MCF 10A (cell line): ENCODE measurements at regions not wholly inside any gene's neighbourhood (a gene's known extent, or its start where the extent isn't known, plus 50 kb on each side); places are given as distances from the start of the nearest gene placed in this dataset.

Experiments used
- BruUV-seq: library from RNA; stranded (reverse); fragments of 400-500 nt; replicated peaks from 2 replicates; lab custom pipeline; 2021; lab: Mats Ljungman, UMichigan
- CTCF ChIA-PET: fragments of 300-600 bp; sonication (Branson Sonifier 250); formaldehyde crosslinking; extraction: SDS; loops from one replicate; lab custom pipeline; 2021; ENCODE audit warnings: antibody characterized with exemption, inconsistent platforms; lab: Yijun Ruan, JAX
- POLR2A ChIA-PET: fragments of 300-600, 350-650 bp; sonication (Branson Sonifier 250); formaldehyde crosslinking; extraction: SDS; loops from one replicate; lab custom pipeline; 2020; ENCODE audit warnings: antibody characterized with exemption, inconsistent platforms; lab: Yijun Ruan, JAX
- DNase-seq: peaks from one replicate; pipeline ENCODE4 v3.0.0-alpha.2; 2018; ENCODE audit not compliant: unreplicated experiment
- H3K27ac Mint-ChIP-seq: one replicate; pipeline ENCODE4 v1.8.0; 2022; ENCODE audit warnings: mild to moderate bottlenecking, low read depth, mixed read lengths; ENCODE audit not compliant: unreplicated experiment
- H3K27me3 Mint-ChIP-seq: one replicate; pipeline ENCODE4 v1.8.0; 2022; ENCODE audit warnings: mixed read lengths; ENCODE audit not compliant: insufficient read depth, unreplicated experiment
- H3K36me3 Mint-ChIP-seq: one replicate; pipeline ENCODE4 v1.8.0; 2022; ENCODE audit warnings: mild to moderate bottlenecking, moderate library complexity, mixed read lengths; ENCODE audit not compliant: insufficient read depth, unreplicated experiment
- H3K4me1 Mint-ChIP-seq: one replicate; pipeline ENCODE4 v1.8.0; 2022; ENCODE audit warnings: mixed read lengths; ENCODE audit not compliant: insufficient read depth, unreplicated experiment
- H3K4me3 Mint-ChIP-seq: one replicate; pipeline ENCODE4 v1.8.0; 2022; ENCODE audit warnings: mild to moderate bottlenecking, moderate library complexity, mixed read lengths; ENCODE audit not compliant: unreplicated experiment
- H3K9me3 Mint-ChIP-seq: one replicate; pipeline ENCODE4 v1.8.0; 2022; ENCODE audit warnings: mixed read lengths; ENCODE audit not compliant: unreplicated experiment
- intact Hi-C: fragments of 100-400 bp; cut with micrococcal nuclease; formaldehyde crosslinking; loops from 2 replicates; pipeline ENCODE4 v1.14.1; 2022
- TF ChIP-seq, protein P1 (sequence below): fragments of 200-600 bp; IDR thresholded peaks from one replicate; pipeline ENCODE4 v1.8.0; 2022; ENCODE audit warnings: antibody characterized with exemption, mild to moderate bottlenecking; ENCODE audit not compliant: unreplicated experiment

DNA sequence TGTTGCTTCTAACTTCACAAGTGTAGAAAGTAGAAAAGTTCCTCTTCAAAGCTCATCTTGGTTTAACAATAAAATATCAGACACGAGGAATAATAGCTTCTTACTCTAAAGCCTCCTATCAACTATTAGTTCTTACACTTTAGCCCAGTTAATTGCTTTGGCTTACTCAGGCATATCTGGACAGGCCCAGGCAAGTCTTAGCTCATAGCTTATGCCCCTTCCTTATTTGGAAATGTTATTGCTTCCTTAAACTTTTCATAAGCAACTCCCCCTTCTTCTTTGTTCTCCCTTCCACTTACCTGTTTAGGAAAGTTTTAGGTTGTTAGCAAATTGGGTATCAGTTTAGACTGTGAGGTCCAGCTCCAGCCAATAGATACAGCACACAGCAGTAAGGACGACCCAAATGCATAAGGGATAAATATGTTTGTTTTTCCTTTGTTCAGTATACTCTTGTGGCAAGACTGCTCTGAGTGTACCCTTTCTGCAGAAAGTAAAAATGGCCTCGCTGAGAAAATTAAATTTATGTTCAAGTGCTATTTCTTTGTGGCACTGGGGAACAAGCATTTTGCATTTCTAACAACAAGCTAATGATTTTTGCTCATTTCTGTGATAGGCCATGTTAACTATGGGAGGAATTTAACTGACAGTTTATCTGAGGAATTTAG is 162.1 kb downstream of the SMC2 start:
- Mint-ChIP-seq H3K9me3 (peaks cover 6% of the 10 kb centered on the region), H3K27me3 (no peaks in the 10 kb centered on the region), H3K4me3 (peak overlapping the region; percentile 29), H3K36me3 (no peaks in the 10 kb centered on the region), H3K27ac (peak overlapping the region; percentile 87), H3K4me1 (peaks cover 10% of the 10 kb centered on the region)
- ChIA-PET CTCF (no interaction called here), POLR2A (interaction anchor here (0.6 to 1.5 kb wide), 7 partner anchors 8 to 580 kb away, joined by 3 to 4 read pairs (median 3); partner anchors contain the start of gene SMC2)
- TF ChIP-seq, protein P1, sequence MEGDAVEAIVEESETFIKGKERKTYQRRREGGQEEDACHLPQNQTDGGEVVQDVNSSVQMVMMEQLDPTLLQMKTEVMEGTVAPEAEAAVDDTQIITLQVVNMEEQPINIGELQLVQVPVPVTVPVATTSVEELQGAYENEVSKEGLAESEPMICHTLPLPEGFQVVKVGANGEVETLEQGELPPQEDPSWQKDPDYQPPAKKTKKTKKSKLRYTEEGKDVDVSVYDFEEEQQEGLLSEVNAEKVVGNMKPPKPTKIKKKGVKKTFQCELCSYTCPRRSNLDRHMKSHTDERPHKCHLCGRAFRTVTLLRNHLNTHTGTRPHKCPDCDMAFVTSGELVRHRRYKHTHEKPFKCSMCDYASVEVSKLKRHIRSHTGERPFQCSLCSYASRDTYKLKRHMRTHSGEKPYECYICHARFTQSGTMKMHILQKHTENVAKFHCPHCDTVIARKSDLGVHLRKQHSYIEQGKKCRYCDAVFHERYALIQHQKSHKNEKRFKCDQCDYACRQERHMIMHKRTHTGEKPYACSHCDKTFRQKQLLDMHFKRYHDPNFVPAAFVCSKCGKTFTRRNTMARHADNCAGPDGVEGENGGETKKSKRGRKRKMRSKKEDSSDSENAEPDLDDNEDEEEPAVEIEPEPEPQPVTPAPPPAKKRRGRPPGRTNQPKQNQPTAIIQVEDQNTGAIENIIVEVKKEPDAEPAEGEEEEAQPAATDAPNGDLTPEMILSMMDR = no peak
- DNase-seq = peak; percentile 55
- intact Hi-C loops = no loop called here
- no TSS peak for BruUV-seq

DNA sequence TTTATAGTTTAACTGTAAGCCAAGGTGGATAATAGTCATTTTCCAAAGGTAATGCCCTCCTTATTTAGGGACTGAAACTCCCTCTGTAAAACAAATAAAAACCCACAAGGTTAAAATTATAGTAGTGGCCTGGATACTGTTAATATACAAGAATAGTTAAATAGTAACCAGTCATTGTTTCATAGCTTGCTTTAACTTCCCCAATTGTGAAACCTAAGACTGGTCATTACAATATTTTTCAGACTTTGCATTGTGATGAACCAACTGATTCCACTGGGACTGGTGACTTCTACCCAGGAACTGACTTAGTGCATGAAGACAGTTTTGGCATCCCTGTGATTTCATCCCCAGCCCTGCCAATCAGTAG is 162.6 kb downstream of the SMC2 start:
- Mint-ChIP-seq H3K27me3 (no peaks in the 10 kb centered on the region), H3K9me3 (peaks cover 6% of the 10 kb centered on the region), H3K36me3 (no peaks in the 10 kb centered on the region), H3K4me3 (no peak overlapping the region), H3K4me1 (peaks cover 10% of the 10 kb centered on the region), H3K27ac (peak overlapping the region; percentile 87)
- intact Hi-C loops = no loop called here
- CTCF ChIA-PET = interaction anchor here (0.6 kb wide), 1 partner anchor 34 kb away, joined by 3 read pairs; no protein-coding TSS in a partner anchor
- TF ChIP-seq, protein P1 = no peak
- POLR2A ChIA-PET = interaction anchor here (0.6 to 1.3 kb wide), 3 partner anchors 17 to 581 kb away, joined by 3 to 4 read pairs (median 3); no protein-coding TSS in a partner anchor
- BruUV-seq = no TSS peak
- DNase-seq = no peak

DNA sequence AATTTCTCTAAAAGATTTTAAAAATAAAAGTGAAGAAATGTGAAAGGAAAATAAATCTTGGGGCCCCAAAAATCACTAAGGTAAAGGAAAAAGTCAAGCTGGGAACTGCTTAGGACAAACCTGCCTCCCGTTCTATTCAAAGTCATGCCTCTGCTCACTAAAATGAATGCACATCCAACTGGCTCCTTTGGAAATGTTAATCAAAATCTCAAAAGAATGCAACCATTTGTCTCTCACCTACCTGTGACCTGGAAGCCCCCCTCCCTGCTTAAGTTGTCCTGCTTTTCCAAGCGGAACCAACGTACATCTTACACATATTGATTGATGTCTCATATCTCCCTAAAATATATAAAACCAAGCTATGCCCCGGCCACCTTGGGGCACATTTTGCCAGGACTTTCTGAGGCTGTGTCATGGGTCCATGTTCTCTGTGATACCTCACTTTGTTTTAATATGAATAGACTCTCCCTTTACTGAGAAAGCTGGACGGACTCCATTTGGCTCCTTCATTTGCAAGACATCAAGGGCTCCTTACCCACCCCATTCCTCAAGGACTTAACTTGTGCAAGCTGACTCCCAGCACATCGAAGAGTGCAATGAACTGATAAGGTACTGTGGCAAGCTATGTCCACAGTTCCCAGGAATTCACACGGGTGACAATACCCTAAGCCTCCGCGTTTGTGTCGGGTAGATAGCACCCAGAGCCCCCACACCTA is 164.3 kb downstream of the SMC2 start:
- H3K4me1 Mint-ChIP-seq = peaks cover 10% of the 10 kb centered on the region
- BruUV-seq = no TSS peak
- POLR2A ChIA-PET = no interaction called here

DNA sequence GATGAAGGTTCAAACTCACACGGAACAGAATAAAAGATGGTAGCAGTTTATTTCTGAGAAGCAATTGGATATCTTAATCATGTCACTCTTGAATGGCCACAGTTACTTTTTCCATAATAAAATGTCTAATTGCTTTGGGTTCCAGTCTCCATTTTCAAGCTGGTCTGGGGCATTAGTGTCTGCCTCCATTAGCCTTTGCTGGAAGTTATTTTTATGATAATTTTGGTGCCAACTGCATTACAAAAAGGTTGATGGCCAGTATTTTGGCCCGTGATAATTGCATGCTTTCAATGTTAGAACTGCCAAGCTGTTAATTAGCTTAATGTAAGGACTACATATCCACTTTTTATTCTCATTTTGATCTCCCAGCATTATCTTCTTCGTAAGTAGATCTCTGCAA is 165.9 kb downstream of the SMC2 start:
- BruUV-seq = no TSS peak
- DNase-seq = no peak
- Mint-ChIP-seq H3K9me3 (no peaks in the 10 kb centered on the region), H3K36me3 (no peaks in the 10 kb centered on the region), H3K27me3 (no peaks in the 10 kb centered on the region), H3K4me1 (peaks cover 10% of the 10 kb centered on the region), H3K27ac (no peak overlapping the region), H3K4me3 (no peak overlapping the region)
- TF ChIP-seq, protein P1 = no peak
- intact Hi-C loops = no loop called here
- POLR2A ChIA-PET = no interaction called here
- CTCF ChIA-PET = no interaction called here

More for the DNA sequence above, 164.3 kb downstream of the SMC2 start:
- TF ChIP-seq, protein P1 = no peak
- Mint-ChIP-seq H3K36me3 (no peaks in the 10 kb centered on the region), H3K27me3 (no peaks in the 10 kb centered on the region), H3K4me3 (no peak overlapping the region), H3K27ac (no peak overlapping the region), H3K9me3 (no peaks in the 10 kb centered on the region)
- intact Hi-C loops = no loop called here
- DNase-seq = no peak
- CTCF ChIA-PET = interaction anchor here (0.6 kb wide), 1 partner anchor 1447 kb away, joined by 3 read pairs; no protein-coding TSS in a partner anchor
